BJ (cell line): ENCODE measurements at regions not wholly inside any gene's neighbourhood (a gene's known extent, or its start where the extent isn't known, plus 50 kb on each side); places are given as distances from the start of the nearest gene placed in this dataset.

Experiments
- CTCF ChIA-PET: fragments of 350-600 bp; formaldehyde crosslinking; extraction: SDS; loops from one replicate; lab custom pipeline; 2021; ENCODE audit warnings: antibody characterized with exemption, inconsistent platforms; lab: Yijun Ruan, JAX
- POLR2A ChIA-PET: fragments of 300-600 bp; sonication (Branson Sonifier 250); formaldehyde crosslinking; extraction: SDS; loops from one replicate; lab custom pipeline; 2021; ENCODE audit warnings: antibody characterized with exemption; lab: Charles Lee
- DNase-seq: peaks from one replicate; pipeline ENCODE4 v3.0.0-alpha.2; 2011; ENCODE audit warnings: low read depth
- H3K27me3 ChIP-seq: 2 replicates; pipeline ENCODE4 v1.6.0; 2011; ENCODE audit warnings: low read length; ENCODE audit not compliant: control insufficient read depth, insufficient read depth
- H3K36me3 ChIP-seq: 2 replicates; pipeline ENCODE4 v1.5.1; 2011; ENCODE audit warnings: low read length; ENCODE audit not compliant: control insufficient read depth, insufficient read depth
- H3K4me3 ChIP-seq: 2 replicates; pipeline ENCODE4 v1.5.1; 2011; ENCODE audit warnings: low read depth, mild to moderate bottlenecking, control low read depth, low read length
- CTCF ChIP-seq: IDR thresholded peaks from 2 replicates; pipeline ENCODE4 v1.5.1; 2011; ENCODE audit warnings: low read depth, mild to moderate bottlenecking, control low read depth, inconsistent platforms, low read length, moderate library complexity; ENCODE audit not compliant: insufficient read depth

- no peaks in the 10 kb centered on the region for H3K36me3 ChIP-seq
- no peak for TF ChIP-seq CTCF
- ChIA-PET POLR2A (no interaction called here), CTCF (interaction anchor here (0.5 to 1.6 kb wide), 2 partner anchors 11 to 79 kb away, joined by 3 to 4 read pairs; no protein-coding TSS in a partner anchor)
- DNase-seq: no peak
- no peaks in the 10 kb centered on the region for H3K27me3 ChIP-seq
- no peak overlapping the region for H3K4me3 ChIP-seq
These were observed 248.0 kb downstream of the IKZF2 start for GRCh38 chr2:212903413-212903812.

- CTCF ChIA-PET: no interaction called here
- Histone ChIP-seq H3K36me3 (no peaks in the 10 kb centered on the region), H3K27me3 (no peaks in the 10 kb centered on the region), H3K4me3 (no peak overlapping the region)
- no peak for TF ChIP-seq CTCF
- DNase-seq: no peak
- POLR2A ChIA-PET: no interaction called here
These were observed 249.0 kb downstream of the IKZF2 start for GRCh38 chr2:212902421-212902820.

GRCh38 chr2:212901604-212902275, 249.7 kb downstream of the IKZF2 start:
- H3K36me3 ChIP-seq: no peaks in the 10 kb centered on the region
- ChIA-PET CTCF (no interaction called here), POLR2A (no interaction called here)
- H3K4me3 ChIP-seq: no peak overlapping the region
- H3K27me3 ChIP-seq: no peaks in the 10 kb centered on the region
- no peak for TF ChIP-seq CTCF
- DNase-seq: no peak

GRCh38 chr2:212900715-212901114, 250.7 kb downstream of the IKZF2 start:
- ChIA-PET CTCF (no interaction called here), POLR2A (no interaction called here)
- no peak for DNase-seq
- TF ChIP-seq CTCF: no peak
- Histone ChIP-seq H3K27me3 (no peaks in the 10 kb centered on the region), H3K4me3 (no peak overlapping the region), H3K36me3 (no peaks in the 10 kb centered on the region)

- ChIA-PET POLR2A (interaction anchor here (0.6 kb wide), 1 partner anchor 302 kb away, joined by 3 read pairs; no protein-coding TSS in a partner anchor), CTCF (interaction anchor here (0.5 kb wide), 1 partner anchor 107 kb away, joined by 3 read pairs; no protein-coding TSS in a partner anchor)
- TF ChIP-seq CTCF: no peak
- Histone ChIP-seq H3K36me3 (no peaks in the 10 kb centered on the region), H3K27me3 (no peaks in the 10 kb centered on the region), H3K4me3 (no peak overlapping the region)
- DNase-seq: no peak
These were observed 253.4 kb downstream of the IKZF2 start for GRCh38 chr2:212898011-212898410.
